ENCODE measurements at regions not wholly inside any gene's neighbourhood (a gene's known extent, or its start where the extent isn't known, plus 50 kb on each side); places are given as distances from the start of the nearest gene placed in this dataset.

- FAIRE-seq = no peak
- TF ChIP-seq PAX5 (IDR thresholded peaks at IDR 0.05; ENCODE audit: insufficient read depth, low read length, severe bottlenecking) (no peak), POLR2A (IDR thresholded peaks at IDR 0.05; ENCODE audit: low read depth, low read length) (no peak)
- DNase-seq (ENCODE audit: insufficient read length, low spot score) = no peak
Observed at GRCh38 chr16:49216593-49216992, 65.0 kb downstream of the CBLN1 start.

GRCh38 chr16:49213594-49213993, 68.0 kb downstream of the CBLN1 start:
- DNase-seq (ENCODE audit: insufficient read length, low spot score) = no peak
- TF ChIP-seq POLR2A (IDR thresholded peaks at IDR 0.05; ENCODE audit: low read depth, low read length) (no peak), POU2F2 (IDR thresholded peaks at IDR 0.05; ENCODE audit: low read depth, low read length) (no peak)
- no peak for FAIRE-seq

DNA sequence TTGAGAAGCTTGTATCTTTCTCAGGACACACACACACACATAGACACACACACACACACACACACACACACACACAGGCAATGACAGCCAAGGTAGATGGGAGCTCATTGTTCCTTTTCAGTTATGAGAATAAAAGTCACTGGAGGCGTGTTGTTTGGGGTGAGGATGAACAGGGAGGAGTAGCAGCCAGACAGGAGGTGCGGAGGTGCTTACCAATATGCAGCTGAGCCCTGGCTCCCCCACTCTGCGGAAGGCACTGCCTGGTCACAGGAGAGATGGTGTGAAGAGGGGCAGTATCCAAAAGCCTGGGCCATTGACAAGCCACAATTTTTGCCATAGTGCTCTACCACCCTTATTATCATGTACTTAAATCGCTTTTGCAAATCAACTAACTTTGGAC, 77.4 kb downstream of the CBLN1 start:
- FAIRE-seq = no peak
- DNase-seq (ENCODE audit: insufficient read length, low spot score) = no peak
- no peak for TF ChIP-seq POLR2A (IDR thresholded peaks at IDR 0.05; ENCODE audit: low read depth, low read length)
- no peak for TF ChIP-seq POU2F2 (IDR thresholded peaks at IDR 0.05; ENCODE audit: low read depth, low read length)

DNA sequence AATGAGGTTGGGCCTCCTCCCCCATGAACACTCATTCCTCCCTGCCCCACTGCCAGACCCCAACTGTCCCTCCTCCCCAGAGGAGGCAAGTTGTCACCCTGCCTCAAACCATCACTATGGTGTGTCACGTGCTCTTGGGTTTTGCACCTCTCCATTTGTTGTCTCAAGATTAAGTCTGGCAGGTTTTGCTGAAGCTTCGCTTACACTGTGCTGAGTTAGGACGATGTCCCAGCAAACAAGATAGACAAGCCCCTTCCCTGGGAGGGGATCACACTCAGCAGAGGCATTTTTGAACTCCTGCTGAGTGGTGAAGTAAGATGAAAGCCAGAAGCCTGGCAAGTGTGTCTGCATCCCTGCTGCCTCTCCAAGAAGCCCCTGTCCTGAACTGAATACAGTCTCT, 78.3 kb downstream of the CBLN1 start:
- FAIRE-seq = no peak
- TF ChIP-seq POU2F2 (IDR thresholded peaks at IDR 0.05; ENCODE audit: low read depth, low read length) (no peak), POLR2AphosphoS5 (IDR thresholded peaks at IDR 0.05; ENCODE audit: low read depth, low read length) (no peak), TAF1 (IDR thresholded peaks at IDR 0.05; ENCODE audit: low read depth, low read length) (no peak), SPI1 (IDR thresholded peaks at IDR 0.05; ENCODE audit: low read depth, low read length) (no peak), PAX5 (IDR thresholded peaks at IDR 0.05; ENCODE audit: insufficient read depth, low read length, severe bottlenecking) (no peak), POLR2A (IDR thresholded peaks at IDR 0.05; ENCODE audit: low read depth, low read length) (no peak)
- DNase-seq (ENCODE audit: insufficient read length, low spot score) = no peak

GRCh38 chr16:49201118-49201517, 80.5 kb downstream of the CBLN1 start:
- TF ChIP-seq POLR2A (IDR thresholded peaks at IDR 0.05; ENCODE audit: low read depth, low read length) (no peak), TAF1 (IDR thresholded peaks at IDR 0.05; ENCODE audit: low read depth, low read length) (no peak), SPI1 (IDR thresholded peaks at IDR 0.05; ENCODE audit: low read depth, low read length) (no peak), POU2F2 (IDR thresholded peaks at IDR 0.05; ENCODE audit: low read depth, low read length) (no peak), POLR2AphosphoS5 (IDR thresholded peaks at IDR 0.05; ENCODE audit: low read depth, low read length) (no peak), PAX5 (IDR thresholded peaks at IDR 0.05; ENCODE audit: insufficient read depth, low read length, severe bottlenecking) (no peak)
- FAIRE-seq = no peak
- no peak for DNase-seq (ENCODE audit: insufficient read length, low spot score)

- no peak for FAIRE-seq
- no peak for DNase-seq (ENCODE audit: insufficient read length, low spot score)
- TF ChIP-seq POLR2A (IDR thresholded peaks at IDR 0.05; ENCODE audit: low read depth, low read length) (no peak), PAX5 (IDR thresholded peaks at IDR 0.05; ENCODE audit: insufficient read depth, low read length, severe bottlenecking) (no peak), SPI1 (IDR thresholded peaks at IDR 0.05; ENCODE audit: low read depth, low read length) (no peak), TAF1 (IDR thresholded peaks at IDR 0.05; ENCODE audit: low read depth, low read length) (no peak), POLR2AphosphoS5 (IDR thresholded peaks at IDR 0.05; ENCODE audit: low read depth, low read length) (no peak), POU2F2 (IDR thresholded peaks at IDR 0.05; ENCODE audit: low read depth, low read length) (no peak)
Observed at GRCh38 chr16:49200223-49200820, 81.3 kb downstream of the CBLN1 start.

DNA sequence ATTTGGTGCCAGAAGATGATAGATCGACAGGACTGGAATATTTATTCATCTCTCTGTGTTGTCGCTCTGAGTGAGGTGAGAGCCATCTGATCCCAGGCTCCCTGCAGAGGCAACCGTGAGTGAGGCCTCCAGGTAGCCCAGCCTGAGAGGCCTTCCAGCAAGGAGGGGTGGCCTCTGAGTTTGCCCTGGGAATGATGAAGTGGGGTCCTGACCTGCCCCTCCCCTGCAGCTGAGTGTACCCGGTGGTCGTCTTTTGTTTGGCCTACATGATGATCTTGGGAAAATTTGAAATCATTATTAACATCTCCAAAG, 86.4 kb downstream of the CBLN1 start:
- no peak for DNase-seq (ENCODE audit: insufficient read length, low spot score)
- no peak for FAIRE-seq
- no peak for TF ChIP-seq POLR2AphosphoS5 (IDR thresholded peaks at IDR 0.05; ENCODE audit: low read depth, low read length)
- TF ChIP-seq POLR2A (IDR thresholded peaks at IDR 0.05; ENCODE audit: low read depth, low read length) = no peak
- no peak for TF ChIP-seq PAX5 (IDR thresholded peaks at IDR 0.05; ENCODE audit: insufficient read depth, low read length, severe bottlenecking)
- no peak for TF ChIP-seq POU2F2 (IDR thresholded peaks at IDR 0.05; ENCODE audit: low read depth, low read length)
- TF ChIP-seq SPI1 (IDR thresholded peaks at IDR 0.05; ENCODE audit: low read depth, low read length) = no peak
- no peak for TF ChIP-seq TAF1 (IDR thresholded peaks at IDR 0.05; ENCODE audit: low read depth, low read length)

- DNase-seq (ENCODE audit: insufficient read length, low spot score) = no peak
- TF ChIP-seq PAX5 (IDR thresholded peaks at IDR 0.05; ENCODE audit: insufficient read depth, low read length, severe bottlenecking) (no peak), POLR2A (IDR thresholded peaks at IDR 0.05; ENCODE audit: low read depth, low read length) (no peak), POU2F2 (IDR thresholded peaks at IDR 0.05; ENCODE audit: low read depth, low read length) (no peak), POLR2AphosphoS5 (IDR thresholded peaks at IDR 0.05; ENCODE audit: low read depth, low read length) (no peak), SPI1 (IDR thresholded peaks at IDR 0.05; ENCODE audit: low read depth, low read length) (no peak), TAF1 (IDR thresholded peaks at IDR 0.05; ENCODE audit: low read depth, low read length) (no peak)
- no peak for FAIRE-seq
Observed at GRCh38 chr16:49194537-49195236, 87.0 kb downstream of the CBLN1 start.

DNA sequence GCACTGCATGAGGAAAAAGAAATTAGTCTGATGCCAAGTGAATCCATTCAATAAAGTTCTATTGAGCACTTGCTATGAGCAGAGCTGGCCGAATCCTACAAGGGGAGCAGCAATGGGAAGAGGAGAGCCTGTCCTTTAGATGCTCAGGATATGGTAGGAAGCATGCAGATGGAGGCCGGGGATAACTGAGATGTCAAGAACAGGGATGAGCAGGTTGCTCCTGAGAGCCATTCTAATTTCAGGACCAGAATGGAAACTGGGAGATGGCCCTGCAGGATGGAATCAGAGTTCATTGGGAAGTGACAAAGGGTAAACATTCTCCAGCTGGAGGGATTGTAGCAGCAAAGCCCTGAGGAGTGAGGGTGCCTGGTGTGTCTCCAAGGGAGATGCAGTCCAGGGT, 88.0 kb downstream of the CBLN1 start:
- FAIRE-seq (no peak), DNase-seq (ENCODE audit: insufficient read length, low spot score) (no peak)
- no peak for TF ChIP-seq SPI1 (IDR thresholded peaks at IDR 0.05; ENCODE audit: low read depth, low read length)
- TF ChIP-seq PAX5 (IDR thresholded peaks at IDR 0.05; ENCODE audit: insufficient read depth, low read length, severe bottlenecking) = no peak
- no peak for TF ChIP-seq TAF1 (IDR thresholded peaks at IDR 0.05; ENCODE audit: low read depth, low read length)
- TF ChIP-seq POLR2A (IDR thresholded peaks at IDR 0.05; ENCODE audit: low read depth, low read length) = no peak

- TF ChIP-seq POU2F2 (IDR thresholded peaks at IDR 0.05; ENCODE audit: low read depth, low read length) (no peak), TAF1 (IDR thresholded peaks at IDR 0.05; ENCODE audit: low read depth, low read length) (no peak), POLR2A (IDR thresholded peaks at IDR 0.05; ENCODE audit: low read depth, low read length) (no peak), POLR2AphosphoS5 (IDR thresholded peaks at IDR 0.05; ENCODE audit: low read depth, low read length) (no peak), PAX5 (IDR thresholded peaks at IDR 0.05; ENCODE audit: insufficient read depth, low read length, severe bottlenecking) (no peak), SPI1 (IDR thresholded peaks at IDR 0.05; ENCODE audit: low read depth, low read length) (no peak)
- no peak for FAIRE-seq
- no peak for DNase-seq (ENCODE audit: insufficient read length, low spot score)
Observed at GRCh38 chr16:49189286-49189685, 92.4 kb downstream of the CBLN1 start.

All from GM12891 (cell line).